Neural crest cell (in vitro differentiated cells): ENCODE measurements at regions not wholly inside any gene's neighbourhood (a gene's known extent, or its start where the extent isn't known, plus 50 kb on each side); places are given as distances from the start of the nearest gene placed in this dataset.

Experiments used
- DNase-seq: peaks from one replicate; pipeline ENCODE4 v3.0.0; 2021; ENCODE audit warnings: low read depth, mixed read lengths, low spot score
- H3K27ac Mint-ChIP-seq: one replicate; pipeline ENCODE4 v1.8.0; 2021; ENCODE audit warnings: mild to moderate bottlenecking, mixed read lengths; ENCODE audit not compliant: unreplicated experiment
- H3K27me3 Mint-ChIP-seq: 2 replicates; pipeline ENCODE4 v1.8.0; 2021; ENCODE audit warnings: low read depth, mild to moderate bottlenecking, mixed read lengths
- H3K36me3 Mint-ChIP-seq: 2 replicates; pipeline ENCODE4 v1.8.0; 2021; ENCODE audit warnings: low read depth, mild to moderate bottlenecking, mixed read lengths
- H3K4me1 Mint-ChIP-seq: 2 replicates; pipeline ENCODE4 v1.8.0; 2021; ENCODE audit warnings: mixed read lengths
- H3K4me3 Mint-ChIP-seq: one replicate; pipeline ENCODE4 v1.8.0; 2021; ENCODE audit warnings: mild to moderate bottlenecking, mixed read lengths
- H3K9me3 Mint-ChIP-seq: 2 replicates; pipeline ENCODE4 v1.8.0; 2021; ENCODE audit warnings: mixed read lengths
- CTCF ChIP-seq: fragments of 200-600 bp; sonication (generic); conservative IDR thresholded peaks from 2 replicates; pipeline ENCODE4 v1.5.0; 2021; ENCODE audit warnings: antibody characterized with exemption, mild to moderate bottlenecking

- no peak for DNase-seq
- H3K4me3 Mint-ChIP-seq, result no peak overlapping the region
- TF ChIP-seq CTCF, result no peak
- H3K27ac Mint-ChIP-seq, result no peak overlapping the region
- H3K27me3 Mint-ChIP-seq, result no peaks in the 10 kb centered on the region
- peaks cover 12% of the 10 kb centered on the region for H3K9me3 Mint-ChIP-seq
- H3K36me3 Mint-ChIP-seq, result peaks cover 3% of the 10 kb centered on the region
- H3K4me1 Mint-ChIP-seq, result no peaks in the 10 kb centered on the region
Observed at GRCh38 chr7:138405496-138405895, 54.6 kb upstream of the TRIM24 start.

- H3K27ac Mint-ChIP-seq, result no peak overlapping the region
- H3K4me1 Mint-ChIP-seq, result no peaks in the 10 kb centered on the region
- peaks cover 3% of the 10 kb centered on the region for H3K36me3 Mint-ChIP-seq
- H3K27me3 Mint-ChIP-seq, result no peaks in the 10 kb centered on the region
- H3K4me3 Mint-ChIP-seq, result no peak overlapping the region
- no peak for DNase-seq
- TF ChIP-seq CTCF, result no peak
- peaks cover 9% of the 10 kb centered on the region for H3K9me3 Mint-ChIP-seq
Observed at GRCh38 chr7:138407792-138408191, 52.3 kb upstream of the TRIM24 start.
